Stomach (tissue), 4 donors: ENCODE measurements at regions not wholly inside any gene's neighbourhood (a gene's known extent, or its start where the extent isn't known, plus 50 kb on each side); places are given as distances from the start of the nearest gene placed in this dataset.

Source experiments
- POLR2A ChIP-seq, 4 donors: fragments of 450-650 bp; IDR thresholded peaks; one replicate each; pipeline ENCODE4 v1.6.1; 2016; ENCODE audit warnings: antibody characterized with exemption in 4 of 4, control low read depth in 2 of 4, mild to moderate bottlenecking in 1 of 4, moderate library complexity in 1 of 4
- POLR2AphosphoS5 ChIP-seq, 3 donors: sonication (generic); formaldehyde crosslinking; IDR thresholded peaks; one replicate each; pipeline ENCODE4 v1.6.1; 2016; ENCODE audit warnings: antibody characterized with exemption in 3 of 3
- TF ChIP-seq, protein P1 (sequence below), 7 experiments: fragments of 450-650 bp in 4 of 7; fragments of 200-600 bp in 3 of 7; sonication (generic) in 3 of 7; IDR thresholded peaks; one replicate each; pipeline ENCODE4 v1.5.1; 2016 to 2019; ENCODE audit warnings: antibody characterized with exemption in 7 of 7, control low read depth in 2 of 7, mild to moderate bottlenecking in 1 of 7

DNA sequence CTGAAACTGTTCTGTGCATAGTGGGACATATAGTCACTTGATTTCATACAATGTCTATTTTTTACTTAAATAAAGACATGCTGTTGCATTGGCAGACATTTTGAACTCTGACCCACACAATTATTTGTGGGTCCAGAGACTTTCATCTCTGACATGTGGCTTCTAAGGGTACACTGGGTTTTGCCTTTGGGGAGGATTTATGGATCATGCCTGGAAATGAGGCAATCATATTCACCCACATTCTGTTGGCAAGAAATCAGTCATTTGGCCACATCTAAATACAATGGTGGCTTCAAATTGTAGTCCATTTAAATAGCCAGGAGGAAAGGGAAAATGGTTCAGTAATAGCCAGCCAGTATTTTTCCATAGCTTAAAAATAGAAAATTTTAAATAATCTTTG, 238.3 kb upstream of the KLF12 start:
- TF ChIP-seq, protein P1, sequence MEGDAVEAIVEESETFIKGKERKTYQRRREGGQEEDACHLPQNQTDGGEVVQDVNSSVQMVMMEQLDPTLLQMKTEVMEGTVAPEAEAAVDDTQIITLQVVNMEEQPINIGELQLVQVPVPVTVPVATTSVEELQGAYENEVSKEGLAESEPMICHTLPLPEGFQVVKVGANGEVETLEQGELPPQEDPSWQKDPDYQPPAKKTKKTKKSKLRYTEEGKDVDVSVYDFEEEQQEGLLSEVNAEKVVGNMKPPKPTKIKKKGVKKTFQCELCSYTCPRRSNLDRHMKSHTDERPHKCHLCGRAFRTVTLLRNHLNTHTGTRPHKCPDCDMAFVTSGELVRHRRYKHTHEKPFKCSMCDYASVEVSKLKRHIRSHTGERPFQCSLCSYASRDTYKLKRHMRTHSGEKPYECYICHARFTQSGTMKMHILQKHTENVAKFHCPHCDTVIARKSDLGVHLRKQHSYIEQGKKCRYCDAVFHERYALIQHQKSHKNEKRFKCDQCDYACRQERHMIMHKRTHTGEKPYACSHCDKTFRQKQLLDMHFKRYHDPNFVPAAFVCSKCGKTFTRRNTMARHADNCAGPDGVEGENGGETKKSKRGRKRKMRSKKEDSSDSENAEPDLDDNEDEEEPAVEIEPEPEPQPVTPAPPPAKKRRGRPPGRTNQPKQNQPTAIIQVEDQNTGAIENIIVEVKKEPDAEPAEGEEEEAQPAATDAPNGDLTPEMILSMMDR (IDR thresholded peaks at IDR 0.05), result no peak
- TF ChIP-seq POLR2AphosphoS5 (IDR thresholded peaks at IDR 0.05) (no peak), POLR2A (IDR thresholded peaks at IDR 0.05) (no peak)
